Fibroblast of skin of left biceps (primary cell): ENCODE measurements at regions not wholly inside any gene's neighbourhood (a gene's known extent, or its start where the extent isn't known, plus 50 kb on each side); places are given as distances from the start of the nearest gene placed in this dataset.

ENCODE experiments used
- DNase-seq, 2 experiments: peaks; one replicate each; pipeline ENCODE4 v3.0.0-alpha.2; 2013; ENCODE audit warnings: low read depth in 2 of 2

GRCh38 chr11:131044851-131045250 lies 128.6 kb upstream of the SNX19 start:
- DNase-seq: no peak

DNA sequence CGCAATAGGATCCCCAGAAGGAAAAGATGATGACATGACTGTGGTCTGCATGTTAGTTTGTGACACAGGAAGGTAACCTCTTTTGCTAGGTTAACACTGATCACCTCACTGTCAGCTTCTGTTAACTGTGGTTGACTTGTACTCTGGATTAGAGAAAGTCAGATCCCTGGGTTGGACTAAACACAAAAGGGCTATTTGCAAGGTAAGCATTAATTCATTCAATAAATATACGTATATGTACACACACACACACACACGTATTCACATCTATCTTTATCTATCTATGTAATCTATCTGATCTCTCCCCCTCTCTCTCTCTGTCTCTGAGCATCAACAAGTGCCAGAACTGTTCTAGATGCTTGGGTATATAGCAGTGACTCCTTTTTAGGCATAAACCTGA lies 136.1 kb upstream of the SNX19 start:
- no peak for DNase-seq

DNA sequence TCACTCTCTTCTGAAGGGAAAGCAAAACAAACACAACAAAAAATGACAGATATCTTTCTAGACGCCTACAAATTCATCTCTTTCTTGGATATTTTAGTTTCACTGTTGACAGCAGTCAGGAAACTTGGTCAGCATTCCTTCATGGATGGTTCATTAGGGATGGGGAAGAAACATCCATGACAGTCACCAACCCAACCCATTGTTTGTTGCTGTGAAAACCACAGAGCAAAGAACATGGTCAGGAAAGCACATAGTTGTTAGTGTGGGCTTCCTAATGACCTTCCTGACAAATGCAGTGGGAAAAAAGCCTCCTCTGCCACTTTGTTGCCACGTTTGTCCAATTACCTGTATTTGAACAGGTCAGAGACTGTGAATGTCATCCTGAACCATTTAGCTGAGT lies 139.8 kb upstream of the SNX19 start:
- DNase-seq: no peak

GRCh38 chr11:131063638-131064037 lies 147.4 kb upstream of the SNX19 start:
- no peak for DNase-seq

DNA sequence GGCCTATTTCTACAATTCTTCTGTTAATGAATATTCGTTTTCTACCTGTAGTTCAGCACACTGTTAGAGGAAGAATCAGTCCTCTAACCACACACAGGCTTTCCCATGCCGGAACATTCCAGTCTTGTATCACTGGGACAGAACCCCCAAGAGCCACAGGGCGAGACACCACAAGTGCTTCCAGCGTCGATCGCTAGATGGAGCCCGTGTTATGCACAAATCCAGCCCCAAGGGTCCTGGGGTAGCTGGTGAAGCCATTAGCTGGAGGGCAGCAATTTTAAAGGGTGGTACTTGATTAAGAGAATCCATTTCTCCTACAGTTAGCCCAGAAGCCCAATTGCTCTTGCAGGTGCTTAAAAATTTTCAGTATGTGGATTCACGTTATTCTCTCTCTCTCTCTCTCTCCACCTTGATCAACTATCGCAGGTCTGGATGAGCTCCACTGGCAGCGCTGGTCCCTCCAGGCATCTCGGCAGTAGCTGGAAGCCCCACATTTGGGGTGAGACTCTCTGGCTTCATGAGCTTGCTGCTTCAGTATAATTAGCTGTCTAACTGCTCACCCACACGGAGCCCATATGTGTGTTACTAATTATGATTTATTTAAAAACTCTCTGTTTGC lies 148.2 kb upstream of the SNX19 start:
- DNase-seq: peak; percentile 27 to 37

DNA sequence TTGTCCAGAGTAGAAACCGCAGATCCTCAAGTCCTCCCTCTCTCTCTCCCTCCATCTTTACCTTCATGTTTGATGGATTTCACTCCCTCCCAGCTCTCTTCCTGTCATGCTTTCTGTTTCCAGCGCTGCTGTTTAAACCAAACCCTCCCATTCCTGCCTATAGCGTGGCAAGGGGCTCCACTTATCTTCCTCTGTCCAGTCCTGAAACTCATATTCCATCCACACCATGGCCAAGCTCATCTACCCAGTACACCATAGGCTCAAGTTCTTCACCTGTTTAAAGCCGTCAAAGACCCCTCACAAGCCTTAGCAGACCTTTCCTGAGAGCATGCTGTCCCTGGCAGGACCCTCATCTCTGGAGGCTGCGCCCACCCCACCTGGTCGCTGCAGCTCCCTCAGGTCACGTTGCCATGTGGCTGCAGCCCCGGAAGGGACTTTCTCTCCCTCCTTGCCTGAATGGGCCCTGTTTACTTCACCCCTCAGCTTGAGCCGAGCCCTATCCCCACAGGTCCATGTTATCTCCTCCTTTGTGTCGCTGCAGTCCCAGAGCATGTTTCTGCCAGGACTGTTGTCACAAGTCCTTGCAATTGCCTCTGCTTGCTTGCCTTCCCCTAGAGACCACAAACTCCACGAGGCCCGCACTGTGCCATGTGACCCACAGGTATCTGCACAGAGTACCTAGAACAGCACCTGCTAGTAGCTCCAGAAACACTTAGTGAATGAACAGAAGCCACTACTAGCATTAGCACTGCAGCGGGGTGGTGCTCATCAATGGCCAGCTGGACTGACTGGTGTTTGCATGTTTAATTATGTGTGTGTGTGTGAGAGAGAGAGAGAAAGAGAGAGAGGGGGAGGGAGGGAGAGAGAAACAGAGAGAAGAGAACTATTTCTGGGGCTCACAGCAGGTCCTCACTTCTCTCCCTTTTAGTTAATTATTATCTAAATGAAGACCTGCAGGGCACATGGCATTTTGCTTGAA lies 149.4 kb upstream of the SNX19 start:
- DNase-seq: no peak

- DNase-seq: no peak
Observed at GRCh38 chr11:131066551-131066950, 150.3 kb upstream of the SNX19 start.

DNA sequence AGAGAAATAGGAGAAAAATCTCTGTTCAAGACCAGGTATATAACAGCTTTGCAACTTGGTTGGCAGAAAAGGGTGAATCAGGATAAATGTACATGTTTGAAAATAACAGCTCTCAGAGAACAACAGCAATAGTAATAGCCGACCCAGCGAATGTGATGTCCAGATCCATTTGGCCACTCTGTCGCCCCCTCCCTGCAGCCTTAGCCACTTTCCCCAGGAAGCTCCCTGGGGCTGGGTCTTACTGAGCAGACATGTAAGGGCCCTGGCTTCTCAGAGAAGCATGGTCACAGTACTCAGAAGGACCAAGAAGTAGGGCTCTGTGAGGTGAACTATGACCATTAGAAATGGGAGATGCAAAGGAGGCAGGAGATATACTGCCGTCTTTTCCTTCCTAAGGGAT lies 154.1 kb upstream of the SNX19 start:
- DNase-seq: no peak

DNA sequence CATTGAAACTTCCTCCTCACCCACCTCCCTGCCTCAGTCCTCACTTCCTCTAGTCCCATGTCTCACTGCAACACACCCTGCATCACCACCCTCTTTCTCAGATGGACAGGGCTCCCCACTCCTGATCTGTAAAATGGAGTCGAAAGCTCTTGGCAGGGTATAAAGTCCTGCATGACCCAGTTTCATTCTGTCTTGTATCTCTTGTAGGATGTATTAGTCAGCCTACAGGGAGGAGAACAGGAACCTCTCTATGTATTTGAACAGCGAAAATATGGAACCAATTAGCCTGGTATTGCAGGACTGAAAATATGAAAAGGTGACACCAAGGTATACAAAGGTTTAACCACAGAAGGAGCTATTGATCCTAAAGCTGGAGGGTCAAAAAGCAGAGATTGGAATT lies 156.9 kb upstream of the SNX19 start:
- peak in 1 of 2 experiments; percentile 17 for DNase-seq

DNA sequence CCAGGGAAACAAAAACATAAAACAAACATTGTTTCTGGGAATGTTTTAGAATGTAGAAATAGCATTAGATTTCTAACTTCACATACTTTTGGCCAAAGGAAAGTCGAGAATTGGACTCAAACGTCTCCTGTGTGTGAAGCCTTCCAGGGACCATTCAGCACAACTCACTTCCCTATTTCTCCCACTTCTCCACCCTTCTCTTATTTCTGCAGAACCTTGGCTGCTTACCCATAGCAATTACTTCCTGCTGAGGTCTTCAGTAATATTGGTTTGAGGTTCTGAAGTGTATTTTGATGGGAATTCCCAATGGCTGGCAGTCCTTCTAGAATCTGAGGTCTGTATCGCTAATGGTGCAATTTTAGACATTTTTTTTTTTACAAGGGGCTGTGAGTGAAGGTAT lies 158.3 kb upstream of the SNX19 start:
- no peak for DNase-seq

GRCh38 chr11:131077340-131077739 lies 161.1 kb upstream of the SNX19 start:
- DNase-seq: peak in 1 of 2 experiments; percentile 6

GRCh38 chr11:131079036-131079435 lies 162.8 kb upstream of the SNX19 start:
- no peak for DNase-seq

GRCh38 chr11:131089727-131090245 lies 173.5 kb upstream of the SNX19 start:
- DNase-seq: no peak

- DNase-seq: no peak
Observed at GRCh38 chr11:131092469-131092868, 176.2 kb upstream of the SNX19 start.

- no peak for DNase-seq
Observed at GRCh38 chr11:131094827-131095226, 178.5 kb upstream of the SNX19 start.

GRCh38 chr11:131095511-131096185 lies 179.4 kb upstream of the SNX19 start:
- no peak for DNase-seq

DNA sequence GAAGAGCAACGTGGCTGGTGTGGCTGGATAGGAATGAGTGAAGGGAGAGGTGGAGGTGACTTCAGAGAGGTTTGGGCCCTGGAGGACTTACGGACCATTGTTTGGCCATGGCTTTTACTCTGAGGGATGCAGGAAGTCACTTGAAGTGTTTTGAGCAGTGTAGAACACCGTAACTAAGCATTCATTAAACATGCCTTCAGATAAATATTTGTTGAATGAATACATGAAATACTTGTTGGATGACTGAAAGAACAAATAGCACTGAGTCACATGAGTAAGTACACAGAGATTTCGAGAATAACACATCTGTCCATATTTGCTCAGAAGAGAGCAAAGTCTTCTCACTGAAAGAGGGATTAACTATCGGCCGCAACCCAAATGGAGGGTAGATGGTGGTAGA lies 182.7 kb upstream of the SNX19 start:
- no peak for DNase-seq

GRCh38 chr11:131099746-131100145 lies 183.5 kb upstream of the SNX19 start:
- no peak for DNase-seq

- DNase-seq: no peak
Observed at GRCh38 chr11:131108760-131109159, 192.5 kb upstream of the SNX19 start.

DNA sequence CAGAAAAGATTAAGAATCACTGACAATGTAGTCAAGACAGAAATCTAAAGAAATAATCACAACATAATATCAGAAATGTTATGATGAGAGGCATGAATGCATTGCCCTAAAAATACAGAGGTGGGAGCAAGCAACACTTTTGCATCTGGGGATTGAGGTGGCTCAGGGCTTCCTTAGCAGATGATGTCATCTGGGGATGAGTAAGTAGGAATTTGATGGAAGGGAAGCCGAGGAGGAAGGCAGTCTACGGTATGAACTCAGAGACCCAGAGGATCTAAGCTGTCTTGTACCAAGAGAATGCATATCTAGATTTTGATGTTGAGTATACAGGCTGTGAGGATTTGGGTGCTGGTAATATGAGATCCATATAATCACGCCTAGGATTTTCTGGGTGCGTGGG lies 193.0 kb upstream of the SNX19 start:
- peak in 1 of 2 experiments; percentile 13 for DNase-seq

GRCh38 chr11:131109790-131110189 lies 193.5 kb upstream of the SNX19 start:
- no peak for DNase-seq

- no peak for DNase-seq
Observed at GRCh38 chr11:131111775-131112174, 195.5 kb upstream of the SNX19 start.
